Common myeloid progenitor, CD34-positive (primary cell): ENCODE measurements at regions not wholly inside any gene's neighbourhood (a gene's known extent, or its start where the extent isn't known, plus 50 kb on each side); places are given as distances from the start of the nearest gene placed in this dataset.

Experiments used
- CTCF ChIA-PET: fragments of 350-600 bp; sonication (Branson Sonifier 250); formaldehyde crosslinking; loops from one replicate; lab custom pipeline; 2021; ENCODE audit warnings: antibody characterized with exemption; lab: Charles Lee
- POLR2A ChIA-PET: fragments of 350-600 bp; sonication (Branson Sonifier 250); formaldehyde crosslinking; loops from one replicate; lab custom pipeline; 2021; ENCODE audit warnings: antibody characterized with exemption; lab: Charles Lee
- DNase-seq, 3 donors: peaks; one replicate each; pipeline versions ENCODE4 v3.0.0 to v3.0.0-alpha.2; 2013
- H3K27ac ChIP-seq, 2 experiments: 1 replicate in 1 of 2; 2 replicates in 1 of 2; pipeline ENCODE4 v1.7.0; 2013; ENCODE audit warnings: inconsistent platforms in 2 of 2, low read length in 2 of 2, mild to moderate bottlenecking in 2 of 2, low read depth in 1 of 2, moderate library complexity in 1 of 2; ENCODE audit not compliant: severe bottlenecking in 2 of 2, insufficient read depth in 1 of 2, poor library complexity in 1 of 2
- H3K27me3 ChIP-seq, 5 experiments: replicated peaks in 2 of 5; 1 replicate in 3 of 5; 2 replicates in 2 of 5; pipeline versions ENCODE4 v1.6.1 to v1.7.0; 2013; ENCODE audit warnings: low read length in 4 of 5, mild to moderate bottlenecking in 2 of 5, moderate library complexity in 2 of 5, inconsistent platforms in 1 of 5; ENCODE audit not compliant: insufficient read depth in 5 of 5, control insufficient read depth in 4 of 5
- H3K36me3 ChIP-seq, 4 experiments: 1 replicate in 2 of 4; 2 replicates in 2 of 4; pipeline versions ENCODE4 v1.6.1 to v1.7.0; 2013; ENCODE audit warnings: low read length in 3 of 4, control low read depth in 1 of 4, mild to moderate bottlenecking in 1 of 4; ENCODE audit not compliant: control insufficient read depth in 4 of 4, insufficient read depth in 4 of 4
- H3K4me1 ChIP-seq, 4 experiments: 1 replicate in 3 of 4; 2 replicates in 1 of 4; pipeline versions ENCODE4 v1.6.1 to v1.7.1; 2013; ENCODE audit warnings: low read length in 3 of 4, mild to moderate bottlenecking in 3 of 4, control low read depth in 1 of 4, inconsistent platforms in 1 of 4, moderate library complexity in 1 of 4; ENCODE audit not compliant: control insufficient read depth in 4 of 4, insufficient read depth in 4 of 4; ENCODE audit errors: control extremely low read depth in 1 of 4
- H3K4me3 ChIP-seq, 7 experiments: 1 replicate in 4 of 7; 2 replicates in 3 of 7; pipeline versions ENCODE4 v1.5.1 to v1.7.0; 2013; ENCODE audit warnings: mild to moderate bottlenecking in 7 of 7, low read length in 6 of 7, moderate library complexity in 6 of 7, inconsistent platforms in 2 of 7, low read depth in 2 of 7, control low read depth in 1 of 7; ENCODE audit not compliant: insufficient read depth in 4 of 7, control insufficient read depth in 1 of 7; ENCODE audit errors: extremely low read depth in 1 of 7
- H3K9me3 ChIP-seq, 5 experiments: 1 replicate in 4 of 5; 2 replicates in 1 of 5; pipeline versions ENCODE4 v1.6.1 to v1.7.1; 2013; ENCODE audit warnings: low read length in 4 of 5, mild to moderate bottlenecking in 2 of 5, inconsistent platforms in 1 of 5, low read depth in 1 of 5, moderate library complexity in 1 of 5; ENCODE audit not compliant: control insufficient read depth in 4 of 5, insufficient read depth in 2 of 5; ENCODE audit errors: control extremely low read depth in 1 of 5
- WGBS: methylation state at CpG from one replicate; pipeline ENCODE4 v1.1.5; 2013; ENCODE audit not compliant: insufficient coverage; 5-methylcytosine and 5-hydroxymethylcytosine counted together

- Histone ChIP-seq H3K36me3 (no peaks in the 10 kb centered on the region), H3K4me3 (no peak overlapping the region), H3K9me3 (no peaks in the 10 kb centered on the region), H3K4me1 (no peaks in the 10 kb centered on the region), H3K27me3 (no peaks in the 10 kb centered on the region), H3K27ac (no peak overlapping the region)
- DNase-seq, result no peak
- CTCF ChIA-PET, result no interaction called here
- POLR2A ChIA-PET, result no interaction called here
- whole genome bisulfite sequencing, result 100% methylated on average over 1 of the region's 2 CpGs
Observed at GRCh38 chrX:97728215-97728614, 844.5 kb downstream of the RPA4 start.

GRCh38 chrX:97740044-97740443 is 856.3 kb downstream of the RPA4 start:
- peaks cover 0 to 2% (median 0%) of the 10 kb centered on the region in 5 experiments for H3K27me3 ChIP-seq
- CTCF ChIA-PET, result no interaction called here
- DNase-seq, result no peak
- no peaks in the 10 kb centered on the region for H3K4me1 ChIP-seq
- H3K4me3 ChIP-seq, result no peak overlapping the region
- H3K9me3 ChIP-seq, result no peaks in the 10 kb centered on the region
- H3K36me3 ChIP-seq, result no peaks in the 10 kb centered on the region
- POLR2A ChIA-PET, result no interaction called here
- no peak overlapping the region for H3K27ac ChIP-seq

GRCh38 chrX:97740886-97741285 is 857.2 kb downstream of the RPA4 start:
- no peaks in the 10 kb centered on the region for H3K9me3 ChIP-seq
- H3K27me3 ChIP-seq, result peaks cover 0 to 2% (median 0%) of the 10 kb centered on the region in 5 experiments
- no CpG with 5 or more reads among the region's 1 CpG for WGBS
- H3K4me1 ChIP-seq, result no peaks in the 10 kb centered on the region
- DNase-seq, result no peak
- H3K36me3 ChIP-seq, result no peaks in the 10 kb centered on the region
- ChIA-PET CTCF (no interaction called here), POLR2A (no interaction called here)
- H3K4me3 ChIP-seq, result no peak overlapping the region
- H3K27ac ChIP-seq, result no peak overlapping the region

GRCh38 chrX:97743014-97743413 is 859.3 kb downstream of the RPA4 start:
- ChIA-PET POLR2A (no interaction called here), CTCF (no interaction called here)

GRCh38 chrX:97747346-97747745 is 863.6 kb downstream of the RPA4 start:
- Histone ChIP-seq H3K4me1 (no peaks in the 10 kb centered on the region), H3K4me3 (no peak overlapping the region), H3K36me3 (no peaks in the 10 kb centered on the region), H3K27ac (no peak overlapping the region), H3K27me3 (peaks cover 0 to 2% (median 0%) of the 10 kb centered on the region in 5 experiments), H3K9me3 (peaks cover 0 to 2% (median 0%) of the 10 kb centered on the region in 5 experiments)
- ChIA-PET POLR2A (no interaction called here), CTCF (no interaction called here)
- DNase-seq, result no peak
- WGBS, result 95% methylated on average over 3 of the region's 7 CpGs

More at GRCh38 chrX:97743014-97743413, 859.3 kb downstream of the RPA4 start:
- Histone ChIP-seq H3K9me3 (no peaks in the 10 kb centered on the region), H3K27ac (no peak overlapping the region), H3K4me1 (no peaks in the 10 kb centered on the region), H3K4me3 (no peak overlapping the region), H3K27me3 (peaks cover 0 to 2% (median 0%) of the 10 kb centered on the region in 5 experiments), H3K36me3 (no peaks in the 10 kb centered on the region)
- 76% methylated on average over 3 of the region's 3 CpGs for WGBS
- peak in 1 of 3 donors; percentile 3 for DNase-seq

- Histone ChIP-seq H3K27ac (no peak overlapping the region), H3K36me3 (no peaks in the 10 kb centered on the region), H3K4me1 (no peaks in the 10 kb centered on the region), H3K27me3 (no peaks in the 10 kb centered on the region), H3K9me3 (peaks cover 0 to 2% (median 0%) of the 10 kb centered on the region in 5 experiments), H3K4me3 (no peak overlapping the region)
- ChIA-PET POLR2A (no interaction called here), CTCF (no interaction called here)
- 100% methylated on average over 3 of the region's 4 CpGs for WGBS
- no peak for DNase-seq
Observed at GRCh38 chrX:97751016-97751415, 867.3 kb downstream of the RPA4 start.

GRCh38 chrX:97751735-97752134 is 868.0 kb downstream of the RPA4 start:
- Histone ChIP-seq H3K4me3 (no peak overlapping the region), H3K27ac (no peak overlapping the region), H3K9me3 (peaks cover 0 to 2% (median 0%) of the 10 kb centered on the region in 5 experiments), H3K4me1 (no peaks in the 10 kb centered on the region), H3K36me3 (no peaks in the 10 kb centered on the region), H3K27me3 (no peaks in the 10 kb centered on the region)
- no peak for DNase-seq
- CTCF ChIA-PET, result no interaction called here
- POLR2A ChIA-PET, result no interaction called here
- 73% methylated on average over 2 of the region's 4 CpGs for WGBS
